ENCODE measurements at regions not wholly inside any gene's neighbourhood (a gene's known extent, or its start where the extent isn't known, plus 50 kb on each side); places are given as distances from the start of the nearest gene placed in this dataset.

DNA sequence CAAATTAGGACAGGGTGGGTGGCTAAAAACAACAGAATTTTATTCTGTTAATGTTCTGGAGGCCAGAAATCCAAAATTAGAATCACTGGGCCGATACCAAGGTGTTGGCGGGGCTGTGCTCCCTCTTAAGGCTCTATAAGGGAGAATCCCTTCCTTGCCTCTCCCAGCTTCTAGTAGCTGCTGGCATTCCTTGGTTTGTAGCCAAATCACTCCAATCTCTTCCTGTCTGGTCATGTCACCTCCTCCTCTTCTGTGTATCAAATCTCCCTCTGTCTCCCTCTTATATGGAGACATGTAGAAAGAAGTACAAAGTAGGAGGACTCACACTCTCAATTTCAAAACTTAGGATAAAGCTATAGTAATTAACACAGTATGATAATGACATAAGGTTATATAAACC lies 102.9 kb upstream of the SIRPA start:
- no peaks in the 10 kb centered on the region for H3K9me3 ChIP-seq (ENCODE audit: control insufficient read depth, low read length)
- DNase-seq, result no peak
- Mint-ChIP-seq H3K4me3 (no peak overlapping the region), H3K27ac (no peak overlapping the region), H3K27me3 (ENCODE audit: insufficient read depth) (peaks cover 26% of the 10 kb centered on the region), H3K36me3 (ENCODE audit: low read depth) (no peaks in the 10 kb centered on the region), H3K4me1 (no peaks in the 10 kb centered on the region), H3K9me3 (no peaks in the 10 kb centered on the region)
- H3K36me3 ChIP-seq (ENCODE audit: control insufficient read depth, insufficient read depth, low read length), result no peaks in the 10 kb centered on the region
- TF ChIP-seq, protein P1, sequence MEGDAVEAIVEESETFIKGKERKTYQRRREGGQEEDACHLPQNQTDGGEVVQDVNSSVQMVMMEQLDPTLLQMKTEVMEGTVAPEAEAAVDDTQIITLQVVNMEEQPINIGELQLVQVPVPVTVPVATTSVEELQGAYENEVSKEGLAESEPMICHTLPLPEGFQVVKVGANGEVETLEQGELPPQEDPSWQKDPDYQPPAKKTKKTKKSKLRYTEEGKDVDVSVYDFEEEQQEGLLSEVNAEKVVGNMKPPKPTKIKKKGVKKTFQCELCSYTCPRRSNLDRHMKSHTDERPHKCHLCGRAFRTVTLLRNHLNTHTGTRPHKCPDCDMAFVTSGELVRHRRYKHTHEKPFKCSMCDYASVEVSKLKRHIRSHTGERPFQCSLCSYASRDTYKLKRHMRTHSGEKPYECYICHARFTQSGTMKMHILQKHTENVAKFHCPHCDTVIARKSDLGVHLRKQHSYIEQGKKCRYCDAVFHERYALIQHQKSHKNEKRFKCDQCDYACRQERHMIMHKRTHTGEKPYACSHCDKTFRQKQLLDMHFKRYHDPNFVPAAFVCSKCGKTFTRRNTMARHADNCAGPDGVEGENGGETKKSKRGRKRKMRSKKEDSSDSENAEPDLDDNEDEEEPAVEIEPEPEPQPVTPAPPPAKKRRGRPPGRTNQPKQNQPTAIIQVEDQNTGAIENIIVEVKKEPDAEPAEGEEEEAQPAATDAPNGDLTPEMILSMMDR (conservative IDR thresholded peaks at IDR 0.05), result no peak
- H3K27ac ChIP-seq (ENCODE audit: low read depth, low read length), result no peak overlapping the region
- WGBS, 2 experiments (ENCODE audit: insufficient coverage in 1 of 2, insufficient read length in 1 of 2), result 95 to 100% methylated on average over 2 of the region's 2 CpGs
- peaks cover 27% of the 10 kb centered on the region for H3K27me3 ChIP-seq (ENCODE audit: control insufficient read depth, insufficient read depth, low read length, poor library complexity, severe bottlenecking)
- H3K9ac ChIP-seq (ENCODE audit: extremely low read depth, low read length, poor library complexity, severe bottlenecking), result no peak overlapping the region
- H3K4me3 ChIP-seq (ENCODE audit: low read length), result no peak overlapping the region
- H3K4me1 ChIP-seq (ENCODE audit: control insufficient read depth, insufficient read depth, low read length), result no peaks in the 10 kb centered on the region

DNA sequence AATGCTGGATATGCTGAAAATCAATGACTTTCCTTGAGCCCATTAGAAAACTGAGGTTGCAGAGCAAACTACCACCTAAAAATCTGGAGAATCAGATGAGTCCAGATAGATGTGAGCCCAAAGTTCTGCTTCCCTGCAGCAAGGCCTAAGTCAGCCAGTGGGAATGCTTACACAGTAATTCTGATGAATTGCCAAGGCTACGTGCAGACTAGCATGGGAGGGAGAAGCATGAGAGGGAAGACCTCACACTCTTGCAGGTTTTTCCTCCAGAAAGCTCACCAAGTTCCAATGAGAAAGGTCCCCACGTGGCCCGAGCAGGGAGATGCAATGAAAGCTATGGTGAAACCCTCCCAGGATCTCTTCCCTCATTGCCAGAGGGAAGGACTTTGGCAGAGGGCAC lies 104.8 kb upstream of the SIRPA start:
- H3K36me3 Mint-ChIP-seq (ENCODE audit: low read depth), result no peaks in the 10 kb centered on the region
- Histone ChIP-seq H3K27ac (ENCODE audit: low read depth, low read length) (no peak overlapping the region), H3K36me3 (ENCODE audit: control insufficient read depth, insufficient read depth, low read length) (no peaks in the 10 kb centered on the region), H3K4me3 (ENCODE audit: low read length) (no peak overlapping the region), H3K9me3 (ENCODE audit: control insufficient read depth, low read length) (no peaks in the 10 kb centered on the region), H3K4me1 (ENCODE audit: control insufficient read depth, insufficient read depth, low read length) (no peaks in the 10 kb centered on the region), H3K27me3 (ENCODE audit: control insufficient read depth, insufficient read depth, low read length, poor library complexity, severe bottlenecking) (peaks cover 36% of the 10 kb centered on the region), H3K9ac (ENCODE audit: extremely low read depth, low read length, poor library complexity, severe bottlenecking) (no peak overlapping the region)
- 65 to 75% methylated on average over 3 of the region's 3 CpGs for WGBS, 2 experiments (ENCODE audit: insufficient coverage in 1 of 2, insufficient read length in 1 of 2)
- DNase-seq, result no peak
- H3K27me3 Mint-ChIP-seq (ENCODE audit: insufficient read depth), result peaks cover 36% of the 10 kb centered on the region
- no peak overlapping the region for H3K4me3 Mint-ChIP-seq
- no peak overlapping the region for H3K27ac Mint-ChIP-seq
- TF ChIP-seq, protein P1 (conservative IDR thresholded peaks at IDR 0.05), result no peak
- H3K9me3 Mint-ChIP-seq, result no peaks in the 10 kb centered on the region
- H3K4me1 Mint-ChIP-seq, result no peaks in the 10 kb centered on the region

DNA sequence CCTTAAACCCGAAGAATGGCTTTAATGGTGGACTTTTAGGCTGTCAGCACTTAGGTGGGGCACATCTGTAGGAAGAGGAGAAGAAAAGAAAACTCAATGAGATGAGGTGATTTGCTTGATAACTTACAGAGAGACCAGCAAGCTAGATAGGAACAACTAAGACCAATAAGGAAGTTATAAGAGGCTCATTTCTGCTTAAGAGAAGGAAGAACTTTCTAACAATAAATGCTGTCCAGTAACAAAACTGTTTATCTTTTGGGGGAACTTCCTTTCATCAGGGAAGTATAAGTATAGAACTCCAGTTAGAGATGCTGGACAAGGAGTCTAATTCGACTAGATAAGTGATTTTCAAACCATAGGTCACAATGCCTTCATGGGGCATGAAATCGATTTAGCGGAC lies 107.2 kb upstream of the SIRPA start:
- Histone ChIP-seq H3K27ac (ENCODE audit: low read depth, low read length) (no peak overlapping the region), H3K4me1 (ENCODE audit: control insufficient read depth, insufficient read depth, low read length) (no peaks in the 10 kb centered on the region), H3K36me3 (ENCODE audit: control insufficient read depth, insufficient read depth, low read length) (no peaks in the 10 kb centered on the region), H3K27me3 (ENCODE audit: control insufficient read depth, insufficient read depth, low read length, poor library complexity, severe bottlenecking) (peaks cover 24% of the 10 kb centered on the region), H3K9ac (ENCODE audit: extremely low read depth, low read length, poor library complexity, severe bottlenecking) (no peak overlapping the region), H3K9me3 (ENCODE audit: control insufficient read depth, low read length) (no peaks in the 10 kb centered on the region), H3K4me3 (ENCODE audit: low read length) (no peak overlapping the region)
- Mint-ChIP-seq H3K27me3 (ENCODE audit: insufficient read depth) (peaks cover 28% of the 10 kb centered on the region), H3K4me3 (no peak overlapping the region), H3K36me3 (ENCODE audit: low read depth) (no peaks in the 10 kb centered on the region), H3K4me1 (no peaks in the 10 kb centered on the region), H3K27ac (no peak overlapping the region), H3K9me3 (no peaks in the 10 kb centered on the region)
- no peak for DNase-seq
- 90 to 92% methylated on average over 4 of the region's 4 CpGs for WGBS, 2 experiments (ENCODE audit: insufficient coverage in 1 of 2, insufficient read length in 1 of 2)
- TF ChIP-seq, protein P1 (conservative IDR thresholded peaks at IDR 0.05), result no peak
